K562 (cell line): ENCODE measurements at regions not wholly inside any gene's neighbourhood (a gene's known extent, or its start where the extent isn't known, plus 50 kb on each side); places are given as distances from the start of the nearest gene placed in this dataset.

Source experiments
- ATAC-seq: fragments of 200-7000 bp; cut with Tn5 transposase; 3 replicates; pipeline ENCODE4 v1.9.1; 2020; ENCODE audit warnings: moderate library complexity
- BruUV-seq: library from RNA; stranded (reverse); fragments of 400-500 nt; replicated peaks from 2 replicates; lab custom pipeline; 2021; lab: Mats Ljungman, UMichigan
- CTCF ChIA-PET: fragments of 300-600 bp; formaldehyde crosslinking; extraction: SDS; loops from one replicate; lab custom pipeline; 2021; ENCODE audit warnings: low intra/inter-chr PET ratio; lab: Yijun Ruan, JAX
- POLR2A ChIA-PET: fragments of 300-600, 350-650 bp; sonication (Branson Sonifier 250); formaldehyde crosslinking; extraction: SDS; loops from one replicate; lab custom pipeline; 2021; ENCODE audit warnings: antibody characterized with exemption, inconsistent platforms; lab: Yijun Ruan, JAX
- DNase-seq, 4 experiments: peaks; one replicate each; pipeline versions ENCODE4 v3.0.0 to v3.0.0-alpha.2; 2011 to 2018; ENCODE audit warnings: low spot score in 3 of 4, mixed read lengths in 3 of 4; ENCODE audit errors: extremely low read depth in 1 of 4
- FAIRE-seq: peaks from 2 replicates; lab custom pipeline; 2011; peaks lifted over from hg19 to GRCh38; lab: Jason Lieb, UNC
- H2AFZ ChIP-seq: 2 replicates; pipeline ENCODE4 v1.6.0; 2011; ENCODE audit warnings: low read depth, low read length, control low read depth, inconsistent platforms
- H3K27ac ChIP-seq: fragments of 200-600 bp; 3 replicates; pipeline ENCODE4 v1.8.0; 2011; ENCODE audit warnings: low read depth, mild to moderate bottlenecking, control low read depth, inconsistent platforms, low read length, moderate library complexity, mixed read lengths; ENCODE audit errors: extremely low read depth
- H3K27me3 ChIP-seq, 2 experiments: fragments of 300-600 bp in 1 of 2; 2 replicates in 1 of 2; 3 replicates in 1 of 2; pipeline versions ENCODE4 v1.6.0 to v1.8.0; 2011; ENCODE audit warnings: inconsistent platforms in 2 of 2, low read length in 2 of 2, mild to moderate bottlenecking in 1 of 2, mixed read lengths in 1 of 2, moderate library complexity in 1 of 2; ENCODE audit not compliant: control insufficient read depth in 2 of 2, insufficient read depth in 2 of 2
- H3K36me3 ChIP-seq: fragments of 300-600 bp; 3 replicates; pipeline ENCODE4 v1.8.0; 2011; ENCODE audit warnings: mild to moderate bottlenecking, low read length, inconsistent platforms; ENCODE audit not compliant: control insufficient read depth, insufficient read depth
- H3K4me1 ChIP-seq, 2 experiments: fragments of 200-600 bp in 1 of 2; replicated peaks in 1 of 2; 2 replicates in 1 of 2; 3 replicates in 1 of 2; pipeline versions ENCODE4 v1.5.1 to v1.8.0; 2011; ENCODE audit warnings: inconsistent platforms in 2 of 2, low read length in 2 of 2, mild to moderate bottlenecking in 1 of 2, mixed read lengths in 1 of 2, moderate library complexity in 1 of 2; ENCODE audit not compliant: control insufficient read depth in 2 of 2, insufficient read depth in 2 of 2
- H3K4me2 ChIP-seq: 2 replicates; pipeline ENCODE4 v1.6.1; 2011; ENCODE audit warnings: low read length, control low read depth, inconsistent platforms, mixed read lengths; ENCODE audit not compliant: insufficient read depth
- H3K4me3 ChIP-seq: fragments of 200-600 bp; sonication (generic), shearing (Covaris generic); 2 replicates; pipeline ENCODE4 v1.5.1; 2016; ENCODE audit warnings: control low read depth, inconsistent platforms
- H3K79me2 ChIP-seq: fragments of 200-600 bp; 3 replicates; pipeline ENCODE4 v1.8.0; 2011; ENCODE audit warnings: low read length, inconsistent platforms; ENCODE audit not compliant: control insufficient read depth, insufficient read depth
- H3K9ac ChIP-seq, 2 experiments: 2 replicates each; pipeline versions ENCODE4 v1.6.0 to v1.6.1; 2011; ENCODE audit warnings: low read depth in 2 of 2, low read length in 2 of 2, control low read depth in 1 of 2, inconsistent platforms in 1 of 2, mild to moderate bottlenecking in 1 of 2, mixed read lengths in 1 of 2; ENCODE audit not compliant: insufficient read depth in 1 of 2
- H3K9me1 ChIP-seq: one replicate; pipeline ENCODE4 v1.6.0; 2011; ENCODE audit warnings: inconsistent platforms, mild to moderate bottlenecking, low read length, moderate library complexity; ENCODE audit not compliant: control insufficient read depth, insufficient read depth
- H3K9me3 ChIP-seq: replicated peaks from 2 replicates; pipeline ENCODE4 v1.5.1; 2011; ENCODE audit warnings: low read depth, low read length, inconsistent platforms; ENCODE audit not compliant: control insufficient read depth, insufficient read depth
- H4K20me1 ChIP-seq: replicated peaks from 2 replicates; pipeline ENCODE4 v1.6.1; 2011; ENCODE audit warnings: low read length, inconsistent platforms, mixed read lengths; ENCODE audit not compliant: control insufficient read depth, insufficient read depth
- ARID1B ChIP-seq: fragments of 450-650 bp; IDR thresholded peaks from 2 replicates; pipeline ENCODE4 v1.6.1; 2016; ENCODE audit warnings: antibody characterized with exemption, mild to moderate bottlenecking, inconsistent platforms
- BRF2 ChIP-seq: IDR thresholded peaks from 3 replicates; pipeline ENCODE4 v1.6.1; 2011; ENCODE audit warnings: borderline replicate concordance, mild to moderate bottlenecking; ENCODE audit not compliant: insufficient read length, insufficient read depth
- C11orf30 ChIP-seq: fragments of 450-650 bp; IDR thresholded peaks from 2 replicates; pipeline ENCODE4 v1.6.1; 2016; ENCODE audit warnings: low read depth, mild to moderate bottlenecking
- CBFA2T2 ChIP-seq: fragments of 450-650 bp; conservative IDR thresholded peaks from 2 replicates; pipeline ENCODE4 v1.6.1; 2017; ENCODE audit warnings: mild to moderate bottlenecking
- CBFA2T3 ChIP-seq: fragments of 450-650 bp; IDR thresholded peaks from 2 replicates; pipeline ENCODE4 v1.6.1; 2017
- CCAR2 ChIP-seq: fragments of 200-400 bp; formaldehyde crosslinking; IDR thresholded peaks from 2 replicates; pipeline ENCODE4 v1.6.1; 2017; ENCODE audit warnings: mild to moderate bottlenecking, low read depth, low read length
- ESRRA ChIP-seq: fragments of 450-650 bp; IDR thresholded peaks from 2 replicates; pipeline ENCODE4 v1.6.1; 2014; ENCODE audit warnings: low read depth, mild to moderate bottlenecking, moderate library complexity, borderline replicate concordance
- L3MBTL2 ChIP-seq: fragments of 450-650 bp; IDR thresholded peaks from 2 replicates; pipeline ENCODE4 v1.6.1; 2016; ENCODE audit warnings: mild to moderate bottlenecking, moderate library complexity
- MAFG ChIP-seq: fragments of 450-650 bp; conservative IDR thresholded peaks from 2 replicates; pipeline ENCODE4 v1.6.1; 2016; ENCODE audit warnings: missing genetic modification characterization, missing compliant biosample characterization
- NCOR1 ChIP-seq: fragments of 450-650 bp; IDR thresholded peaks from 2 replicates; pipeline ENCODE4 v1.6.1; 2016; ENCODE audit warnings: mild to moderate bottlenecking, moderate library complexity
- NRF1 ChIP-seq, 2 experiments: fragments of 450-650 bp; IDR thresholded peaks in 1 of 2; conservative IDR thresholded peaks in 1 of 2; 2 replicates each; pipeline ENCODE4 v1.6.1; 2014; ENCODE audit warnings: mild to moderate bottlenecking in 2 of 2
- PRMT5 ChIP-seq: sonication (generic); formaldehyde crosslinking; IDR thresholded peaks from 2 replicates; pipeline ENCODE4 v1.5.0; 2020; ENCODE audit warnings: missing genetic modification reagents
- SIX5 ChIP-seq, 2 experiments: IDR thresholded peaks; 2 replicates each; pipeline ENCODE4 v1.6.1; 2011; ENCODE audit warnings: low read length in 2 of 2, borderline replicate concordance in 1 of 2, low read depth in 1 of 2, mild to moderate bottlenecking in 1 of 2, moderate library complexity in 1 of 2; ENCODE audit not compliant: insufficient read depth in 1 of 2
- TAF9B ChIP-seq: fragments of 450-650 bp; IDR thresholded peaks from 2 replicates; pipeline ENCODE4 v1.6.1; 2018; ENCODE audit warnings: mild to moderate bottlenecking; ENCODE audit not compliant: partially characterized antibody
- TAL1 ChIP-seq: fragments of 450-650 bp; IDR thresholded peaks from 2 replicates; pipeline ENCODE4 v1.6.1; 2016; ENCODE audit warnings: mild to moderate bottlenecking
- TEAD4 ChIP-seq, 2 experiments: sonication (generic) in 1 of 2; formaldehyde crosslinking in 1 of 2; IDR thresholded peaks; 2 replicates each; pipeline versions ENCODE4 v1.6.1 to v1.8.0; 2012 to 2022; ENCODE audit warnings: borderline replicate concordance in 1 of 2, inconsistent platforms in 1 of 2, low read length in 1 of 2, mild to moderate bottlenecking in 1 of 2, missing genetic modification reagents in 1 of 2
- ZC3H4 ChIP-seq: sonication (generic); formaldehyde crosslinking; IDR thresholded peaks from 2 replicates; pipeline ENCODE4 v1.9.0; 2021; ENCODE audit warnings: missing genetic modification reagents, borderline replicate concordance
- ZKSCAN1 ChIP-seq: fragments of 150-350 bp; IDR thresholded peaks from 2 replicates; pipeline ENCODE4 v1.6.1; 2016; ENCODE audit warnings: low read depth, low read length
- ZNF316 ChIP-seq: fragments of 450-650 bp; IDR thresholded peaks from 2 replicates; pipeline ENCODE4 v1.6.1; 2016
- WGBS: fragments of 100-300 bp; shearing (Covaris generic); methylation state at CpG from one replicate; pipeline ENCODE4 v1.1.6; 2016; ENCODE audit warnings: low coverage, mixed read lengths; ENCODE audit not compliant: insufficient coverage; ENCODE audit errors: missing lambda C conversion rate; 5-methylcytosine and 5-hydroxymethylcytosine counted together
- in situ Hi-C: fragments of 300-500 bp; cut with MboI; formaldehyde crosslinking; loops from 4 replicates; pipeline ENCODE4 v1.15.0; 2018; ENCODE audit warnings: inconsistent platforms, mixed read lengths
- intact Hi-C: fragments of 100-400 bp; cut with micrococcal nuclease; formaldehyde crosslinking; loops from 2 replicates; pipeline ENCODE4 v1.14.2; 2022

GRCh38 chr7:69338144-69338543, 260.1 kb upstream of the AUTS2 start (continued):
- TF ChIP-seq PRMT5 (CRISPR knock-in tag) (no peak), BRF2 (no peak), CCAR2 (no peak), ZC3H4 (CRISPR knock-in tag) (no peak)
- TF ChIP-seq, all 486 proteins: peak for 0

- WGBS: 6% methylated on average over 1 of the region's 1 CpG
- intact Hi-C loops (no loop called here), in situ Hi-C loops (no loop called here)
- Histone ChIP-seq H3K27me3 (peaks cover 0 to 5% of the 10 kb centered on the region in 2 experiments; a peak in 2 of 5 replicates), H3K36me3 (no peaks in the 10 kb centered on the region), H3K79me2 (no peaks in the 10 kb centered on the region), H3K9ac (no peak overlapping the region), H4K20me1 (no peaks in the 10 kb centered on the region), H3K9me1 (no peaks in the 10 kb centered on the region), H3K4me3 (no peak overlapping the region), H3K27ac (no peak overlapping the region), H3K9me3 (no peaks in the 10 kb centered on the region), H2AFZ (no peak overlapping the region), H3K4me2 (no peak overlapping the region), H3K4me1 (no peaks in the 10 kb centered on the region)
- ChIA-PET CTCF (no interaction called here), POLR2A (no interaction called here)
- no TSS peak for BruUV-seq
- TF ChIP-seq SIX5 (IDR thresholded peaks at IDR 0.05; ENCODE audit: borderline replicate concordance in 1 of 2, insufficient read depth in 1 of 2, low read depth in 1 of 2, low read length in 2 of 2) (no peak), NCOR1 (peak; percentile 30; the same call in 1 of the 2 replicates), TAF9B (no peak), MAFG (tag) (peak; percentile 46), TAL1 (peak; percentile 56), ZKSCAN1 (no peak), CBFA2T3 (peak; percentile 47), ARID1B (peak; percentile 58), ESRRA (0 out of 2 replicates have a peak, but pooled peaks have one; percentile 16), CBFA2T2 (0 out of 2 replicates have a peak, but pooled peaks have one; percentile 7), L3MBTL2 (peak; percentile 39; the same call in 1 of the 2 replicates), NRF1 (conservative IDR thresholded peaks at IDR 0.05 in 1 of 2, IDR thresholded peaks at IDR 0.05 in 1 of 2) (no peak), TEAD4 (IDR thresholded peaks at IDR 0.05; ENCODE audit: low read length) (0 out of 2 replicates have a peak, but pooled peaks have one; percentile 25), TEAD4 (CRISPR knock-in tag; IDR thresholded peaks at IDR 0.05; ENCODE audit: borderline replicate concordance) (no peak), ZNF316 (0 out of 2 replicates have a peak, but pooled peaks have one; percentile 35), C11orf30 (peak; percentile 34; the same call in 1 of the 2 replicates)
- no peak for ATAC-seq
- peak in 1 of 4 experiments; percentile 2 for DNase-seq
- no peak for FAIRE-seq
These were observed 257.0 kb upstream of the AUTS2 start for GRCh38 chr7:69341288-69341687.
